NCI-H446 treated with DMSO at 0.1 percent for 48 hours (cell line): ENCODE measurements at regions not wholly inside any gene's neighbourhood (a gene's known extent, or its start where the extent isn't known, plus 50 kb on each side); places are given as distances from the start of the nearest gene placed in this dataset.
A peak's percentile ranks its signal among the peaks of the same experiment; 100 is the strongest.

Experiments
- DNase-seq: peaks from one replicate; lab custom pipeline; 2025; lab: John Stamatoyannopoulos, UW

DNA sequence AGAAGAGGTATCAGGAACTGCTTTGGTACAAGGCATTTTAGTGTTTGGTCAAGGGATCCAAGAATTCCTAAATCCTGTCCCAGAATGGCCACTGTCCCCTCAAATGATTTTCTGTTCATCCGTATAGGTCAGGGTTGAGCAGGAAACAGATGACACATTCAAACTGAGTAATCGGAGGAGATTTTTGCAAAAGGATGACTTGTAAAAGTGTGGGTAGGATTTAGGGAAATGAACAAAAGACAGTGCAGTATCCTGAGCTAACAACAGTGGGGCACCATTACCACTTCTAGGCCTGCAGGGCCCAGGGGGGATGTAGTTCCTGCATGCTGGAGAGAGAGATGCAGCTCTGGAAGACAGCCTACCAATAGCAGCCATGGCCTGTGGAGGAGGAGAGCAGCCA, 290.1 kb downstream of the ZSWIM6 start:
- DNase-seq = no peak

DNA sequence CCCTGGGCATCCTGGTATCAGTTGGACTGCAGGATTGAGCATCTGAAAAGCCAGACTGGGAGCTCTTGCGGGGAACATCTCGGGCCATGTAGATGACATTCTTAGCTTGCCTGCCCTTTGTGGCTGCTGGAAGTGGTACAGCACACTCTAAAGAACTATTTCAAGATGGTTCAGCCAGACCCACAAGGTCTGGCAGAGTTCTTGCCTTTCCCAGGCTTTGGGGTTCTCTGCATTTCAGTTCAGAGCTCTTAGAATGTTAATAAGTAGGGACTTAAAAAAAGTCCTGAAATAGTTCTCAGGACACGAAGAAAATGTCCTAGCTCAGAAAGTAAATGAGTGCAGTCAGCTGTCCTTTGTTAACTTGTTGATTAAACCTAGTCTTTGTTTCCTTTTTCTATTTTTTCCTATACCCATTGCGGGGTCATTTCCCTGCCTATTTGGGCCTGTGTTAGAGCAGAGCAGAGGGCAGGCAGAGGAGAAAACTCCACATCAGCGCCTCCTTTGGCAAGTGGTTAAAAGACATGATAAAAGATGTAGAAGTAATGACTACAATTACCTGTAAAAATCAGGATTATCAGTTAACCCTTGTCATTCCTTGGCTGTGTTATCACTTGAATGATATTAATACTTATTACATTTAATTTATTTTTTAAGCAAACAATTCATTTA, 291.5 kb downstream of the ZSWIM6 start:
- DNase-seq = no peak

GRCh38 chr5:61624553-61625136, 292.6 kb downstream of the ZSWIM6 start:
- DNase-seq = no peak

- no peak for DNase-seq
Observed at GRCh38 chr5:61625137-61625561, 293.1 kb downstream of the ZSWIM6 start.

- DNase-seq = no peak
Observed at GRCh38 chr5:61625681-61626621, 293.9 kb downstream of the ZSWIM6 start.

DNA sequence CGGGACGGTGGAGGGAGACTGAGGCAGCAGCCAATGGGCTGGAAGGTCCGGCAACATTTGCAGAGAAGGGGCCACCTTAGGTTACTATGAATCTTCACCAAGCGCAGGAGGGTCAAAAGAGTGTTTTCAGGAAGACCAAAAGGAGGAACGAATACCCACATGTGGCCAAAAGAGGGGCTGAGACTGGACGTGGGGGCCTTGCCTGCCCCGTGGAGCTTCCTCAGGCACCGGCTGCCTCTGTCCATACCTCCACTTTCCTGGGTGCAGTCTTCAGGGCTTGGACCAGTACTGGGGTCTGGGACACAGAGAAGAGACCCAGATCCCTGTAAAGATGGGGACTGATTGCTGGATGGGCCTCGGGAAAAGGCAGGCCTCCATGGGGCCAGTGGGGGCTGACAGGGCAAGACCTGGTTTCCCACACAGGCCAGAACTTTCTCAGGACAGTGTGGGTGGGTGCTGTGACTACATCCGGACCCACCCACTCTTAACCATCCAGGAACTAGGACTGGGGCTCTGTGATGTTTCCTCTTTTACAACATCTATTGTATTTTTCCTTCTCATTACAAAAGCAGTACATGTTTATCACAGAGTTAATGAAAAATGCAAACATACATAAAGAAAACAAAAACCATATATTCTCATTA, 294.7 kb downstream of the ZSWIM6 start:
- DNase-seq = no peak

GRCh38 chr5:61627531-61627930, 295.5 kb downstream of the ZSWIM6 start:
- no peak for DNase-seq

DNA sequence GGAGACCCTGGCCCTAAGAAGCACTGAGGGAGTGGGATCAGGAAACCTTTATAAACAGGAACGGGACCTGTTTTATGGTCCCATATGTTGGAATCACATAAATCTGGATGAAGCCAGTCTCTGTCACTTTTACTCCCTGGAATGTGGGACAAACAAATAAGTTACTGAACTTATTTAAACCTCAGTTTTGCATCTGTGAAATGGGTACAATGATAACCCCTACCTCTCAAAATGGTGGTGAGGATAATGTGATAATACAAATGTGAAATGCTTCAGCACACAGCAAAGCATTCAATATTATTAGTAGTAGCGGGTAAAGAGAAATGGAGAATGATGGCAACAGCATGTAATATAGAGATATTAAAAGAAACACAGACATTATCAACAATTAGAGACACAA, 298.9 kb downstream of the ZSWIM6 start:
- no peak for DNase-seq

DNA sequence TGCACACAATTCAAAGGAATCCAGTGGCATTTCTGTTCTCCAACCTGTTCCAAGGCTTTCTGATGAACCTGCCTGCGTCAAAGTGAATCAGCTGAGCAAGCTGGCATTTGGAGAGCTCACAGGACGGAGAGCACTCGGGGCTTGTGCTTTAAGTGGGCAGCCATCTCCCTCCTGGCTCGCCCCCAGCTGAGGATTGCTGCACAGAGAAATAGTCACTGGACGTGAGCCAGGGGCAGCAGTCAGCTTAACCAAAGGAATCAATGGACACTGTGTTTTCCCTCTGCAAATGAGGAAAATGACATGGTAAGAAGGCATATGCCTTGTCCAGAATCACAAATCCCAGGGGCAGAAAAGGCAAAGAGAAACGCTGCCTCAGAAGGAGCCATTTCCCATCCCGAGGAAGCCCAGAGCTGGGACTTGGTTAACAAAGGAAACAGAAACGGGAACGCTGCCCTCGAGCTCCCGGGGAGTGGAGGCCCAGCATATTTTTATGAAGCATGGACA, 299.4 kb downstream of the ZSWIM6 start:
- peak; percentile 13 for DNase-seq

DNA sequence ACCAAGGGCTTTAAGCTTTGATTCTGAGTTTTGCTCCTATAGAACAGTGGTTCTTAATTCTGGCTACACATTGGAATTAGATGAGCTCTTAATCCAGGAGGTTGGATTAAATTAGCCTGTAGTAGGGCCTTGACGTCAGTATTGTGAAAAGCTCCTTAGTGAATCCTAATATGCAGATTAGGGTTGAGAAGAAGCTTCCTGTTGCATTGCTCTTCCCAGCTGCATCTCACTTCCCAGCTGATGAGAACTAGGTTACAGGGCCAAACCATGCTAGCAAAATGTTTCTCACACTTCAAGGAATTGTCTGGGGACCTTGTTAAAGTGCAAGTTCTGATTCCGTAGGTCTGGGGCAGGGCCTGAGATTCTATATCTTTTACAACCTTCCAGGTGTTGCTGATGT, 300.0 kb downstream of the ZSWIM6 start:
- no peak for DNase-seq

GRCh38 chr5:61635271-61635670, 303.2 kb downstream of the ZSWIM6 start:
- DNase-seq = no peak

GRCh38 chr5:61637566-61637965, 305.5 kb downstream of the ZSWIM6 start:
- DNase-seq = no peak

- no peak for DNase-seq
Observed at GRCh38 chr5:61638476-61638875, 306.4 kb downstream of the ZSWIM6 start.

GRCh38 chr5:61640179-61641021, 308.3 kb downstream of the ZSWIM6 start:
- DNase-seq = no peak

DNA sequence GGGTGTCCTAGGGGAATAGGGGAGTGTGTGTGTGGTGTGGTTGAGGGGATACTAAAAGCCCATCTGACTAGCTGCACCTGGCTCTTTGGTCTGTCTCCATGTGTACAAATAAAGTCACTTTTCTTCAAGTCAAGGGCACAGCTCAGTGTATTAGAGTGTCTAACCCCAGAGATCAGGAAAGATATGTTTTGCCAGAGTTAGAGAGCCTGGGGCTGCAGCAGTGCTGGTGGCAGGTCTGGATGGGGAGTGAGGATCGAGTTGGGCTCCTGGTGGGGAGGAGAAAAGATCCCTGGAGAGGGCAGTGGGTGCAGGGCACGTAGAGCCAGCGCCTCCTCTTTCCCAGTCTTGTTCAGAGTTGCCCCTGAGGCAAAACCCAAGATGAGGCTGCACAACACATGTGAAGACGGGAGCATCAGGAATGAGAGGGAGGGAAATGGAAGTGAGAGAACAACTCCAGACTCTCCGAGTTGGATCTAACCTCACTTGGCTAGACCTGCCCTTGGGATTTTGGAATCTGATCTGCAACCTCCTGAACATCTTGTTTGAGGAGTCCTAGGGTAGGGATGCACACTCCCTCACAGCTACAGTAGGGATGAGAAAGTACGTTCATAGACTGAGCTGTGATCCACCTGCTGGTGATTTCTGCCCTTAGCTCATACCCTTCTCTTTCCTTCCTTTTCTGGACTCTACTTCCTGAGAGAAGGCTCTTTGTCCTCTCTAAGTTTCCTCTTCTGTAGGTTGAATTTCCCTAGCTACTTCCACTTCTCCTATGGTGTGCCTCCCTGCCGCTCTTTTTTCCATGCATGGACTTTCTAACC, 309.9 kb downstream of the ZSWIM6 start:
- no peak for DNase-seq

- no peak for DNase-seq
Observed at GRCh38 chr5:61647672-61648071, 315.6 kb downstream of the ZSWIM6 start.

- DNase-seq = no peak
Observed at GRCh38 chr5:61649231-61649630, 317.2 kb downstream of the ZSWIM6 start.

GRCh38 chr5:61649971-61650370, 317.9 kb downstream of the ZSWIM6 start:
- DNase-seq = no peak

- no peak for DNase-seq
Observed at GRCh38 chr5:61650661-61651060, 318.6 kb downstream of the ZSWIM6 start.

DNA sequence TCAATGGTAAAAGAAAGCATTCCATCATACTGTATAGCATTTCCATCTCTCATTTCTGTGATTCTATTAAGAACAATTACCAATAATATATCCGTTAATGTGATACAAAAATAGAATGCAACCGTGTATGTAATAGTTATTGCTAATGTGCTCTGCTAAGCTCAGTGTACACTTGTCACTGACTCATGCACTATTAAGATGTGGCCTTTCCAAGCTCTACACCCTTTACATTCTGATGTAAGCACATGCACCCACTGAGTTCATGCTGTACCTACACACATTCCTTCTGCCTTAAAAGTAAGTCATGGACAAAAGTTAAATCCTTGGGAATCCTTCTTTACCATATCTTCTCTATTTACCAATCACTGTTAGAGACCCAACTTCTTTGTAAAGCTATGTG, 319.1 kb downstream of the ZSWIM6 start:
- no peak for DNase-seq
